Activated CD8-positive, alpha-beta T cell treated with anti-CD3 and anti-CD28 coated beads for 36 hours (primary cell): ENCODE measurements at regions not wholly inside any gene's neighbourhood (a gene's known extent, or its start where the extent isn't known, plus 50 kb on each side); places are given as distances from the start of the nearest gene placed in this dataset.

Experiments used
- ATAC-seq: fragments of 200-7000 bp; cut with Tn5 transposase; one replicate; pipeline ENCODE4 v1.10.0; 2021; ENCODE audit warnings: mild to moderate bottlenecking, moderate library complexity
- CTCF ChIA-PET: fragments of 350-600 bp; sonication (Branson Sonifier 250); formaldehyde crosslinking; loops from one replicate; lab custom pipeline; 2021; ENCODE audit warnings: antibody characterized with exemption; lab: Charles Lee
- POLR2A ChIA-PET: fragments of 350-600 bp; sonication (Branson Sonifier 250); formaldehyde crosslinking; loops from one replicate; lab custom pipeline; 2021; ENCODE audit warnings: antibody characterized with exemption; lab: Charles Lee
- DNase-seq: peaks from one replicate; pipeline ENCODE4 v3.0.0-alpha.2; 2020
- H3K27ac Mint-ChIP-seq: one replicate; pipeline ENCODE4 v1.8.0; 2021; ENCODE audit warnings: mild to moderate bottlenecking, mixed read lengths
- H3K27me3 Mint-ChIP-seq: one replicate; pipeline ENCODE4 v1.8.0; 2021; ENCODE audit warnings: mixed read lengths
- H3K36me3 Mint-ChIP-seq: one replicate; pipeline ENCODE4 v1.8.0; 2021; ENCODE audit warnings: low read depth, mixed read lengths
- H3K4me1 Mint-ChIP-seq: one replicate; pipeline ENCODE4 v1.8.0; 2021; ENCODE audit warnings: low read depth, mixed read lengths
- H3K4me3 Mint-ChIP-seq: one replicate; pipeline ENCODE4 v1.8.0; 2021; ENCODE audit warnings: mild to moderate bottlenecking, moderate library complexity, mixed read lengths
- H3K9me3 Mint-ChIP-seq: one replicate; pipeline ENCODE4 v1.8.0; 2021; ENCODE audit warnings: mixed read lengths
- intact Hi-C: fragments of 100-400 bp; cut with micrococcal nuclease; formaldehyde crosslinking; loops from one replicate; pipeline ENCODE4 v1.10.0; 2022
- TF ChIP-seq, protein P1 (sequence below): fragments of 200-600 bp; IDR thresholded peaks from one replicate; pipeline ENCODE4 v1.8.0; 2022; ENCODE audit warnings: antibody characterized with exemption, mild to moderate bottlenecking

DNA sequence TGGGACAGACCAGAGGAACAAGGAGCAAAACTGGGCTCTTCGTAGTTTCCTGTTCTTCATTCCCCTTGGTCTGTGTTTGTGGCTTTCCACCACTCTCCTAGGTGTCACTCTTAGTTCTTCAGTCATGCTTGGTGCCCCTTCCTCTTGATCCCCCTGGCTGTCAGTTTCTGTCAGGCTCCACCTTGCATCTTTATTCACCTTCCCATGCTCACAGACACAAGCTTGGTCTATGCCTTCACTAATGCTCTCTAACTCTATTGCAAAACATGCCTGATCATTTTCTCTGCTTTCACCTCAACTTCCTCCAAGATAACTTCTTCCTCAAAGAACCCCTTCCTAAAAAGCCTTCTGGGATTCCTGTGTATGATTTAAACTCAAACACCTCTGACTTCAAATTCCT is 122.9 kb downstream of the GLUL start:
- H3K4me1 Mint-ChIP-seq: peaks cover 4% of the 10 kb centered on the region
- H3K27me3 Mint-ChIP-seq: no peaks in the 10 kb centered on the region
- DNase-seq (no peak), ATAC-seq (no peak)
- intact Hi-C loops: no loop called here
- TF ChIP-seq, protein P1, sequence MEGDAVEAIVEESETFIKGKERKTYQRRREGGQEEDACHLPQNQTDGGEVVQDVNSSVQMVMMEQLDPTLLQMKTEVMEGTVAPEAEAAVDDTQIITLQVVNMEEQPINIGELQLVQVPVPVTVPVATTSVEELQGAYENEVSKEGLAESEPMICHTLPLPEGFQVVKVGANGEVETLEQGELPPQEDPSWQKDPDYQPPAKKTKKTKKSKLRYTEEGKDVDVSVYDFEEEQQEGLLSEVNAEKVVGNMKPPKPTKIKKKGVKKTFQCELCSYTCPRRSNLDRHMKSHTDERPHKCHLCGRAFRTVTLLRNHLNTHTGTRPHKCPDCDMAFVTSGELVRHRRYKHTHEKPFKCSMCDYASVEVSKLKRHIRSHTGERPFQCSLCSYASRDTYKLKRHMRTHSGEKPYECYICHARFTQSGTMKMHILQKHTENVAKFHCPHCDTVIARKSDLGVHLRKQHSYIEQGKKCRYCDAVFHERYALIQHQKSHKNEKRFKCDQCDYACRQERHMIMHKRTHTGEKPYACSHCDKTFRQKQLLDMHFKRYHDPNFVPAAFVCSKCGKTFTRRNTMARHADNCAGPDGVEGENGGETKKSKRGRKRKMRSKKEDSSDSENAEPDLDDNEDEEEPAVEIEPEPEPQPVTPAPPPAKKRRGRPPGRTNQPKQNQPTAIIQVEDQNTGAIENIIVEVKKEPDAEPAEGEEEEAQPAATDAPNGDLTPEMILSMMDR: no peak
- H3K9me3 Mint-ChIP-seq: no peaks in the 10 kb centered on the region
- ChIA-PET POLR2A (interaction anchor here (0.9 to 1.0 kb wide), 2 partner anchors 18 to 21 kb away, joined by 3 read pairs; no protein-coding TSS in a partner anchor), CTCF (interaction anchor here (1.4 kb wide), 1 partner anchor 126 kb away, joined by 6 read pairs; no protein-coding TSS in a partner anchor)
- H3K36me3 Mint-ChIP-seq: no peaks in the 10 kb centered on the region
- H3K4me3 Mint-ChIP-seq: no peak overlapping the region
- no peak overlapping the region for H3K27ac Mint-ChIP-seq

DNA sequence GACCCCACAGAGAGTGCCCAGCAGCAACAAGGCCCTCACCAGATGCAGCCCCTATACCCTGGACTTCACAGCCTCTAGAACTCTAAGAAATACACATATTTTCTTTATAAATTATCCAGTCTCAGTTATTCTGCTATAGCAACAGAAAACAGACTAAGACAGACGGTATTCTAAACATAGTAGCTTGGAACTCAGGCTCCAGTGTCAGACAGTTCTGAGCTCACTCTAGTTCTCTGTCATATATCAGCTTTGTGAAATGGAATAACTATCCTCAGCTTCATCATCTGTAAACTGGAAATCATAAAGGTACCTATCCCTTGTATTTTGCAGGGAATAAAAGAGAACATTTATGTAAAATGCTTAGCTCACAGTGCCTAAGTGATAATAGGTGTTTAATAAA is 127.4 kb downstream of the GLUL start:
- Mint-ChIP-seq H3K27ac (no peak overlapping the region), H3K9me3 (no peaks in the 10 kb centered on the region), H3K4me1 (peaks cover 24% of the 10 kb centered on the region), H3K27me3 (no peaks in the 10 kb centered on the region), H3K36me3 (peaks cover 3% of the 10 kb centered on the region), H3K4me3 (no peak overlapping the region)
- ATAC-seq (no peak), DNase-seq (no peak)
- TF ChIP-seq, protein P1: no peak
- intact Hi-C loops: no loop called here
- POLR2A ChIA-PET: no interaction called here
- CTCF ChIA-PET: interaction anchor here (0.9 kb wide), 1 partner anchor 58 kb away, joined by 3 read pairs; no protein-coding TSS in a partner anchor

DNA sequence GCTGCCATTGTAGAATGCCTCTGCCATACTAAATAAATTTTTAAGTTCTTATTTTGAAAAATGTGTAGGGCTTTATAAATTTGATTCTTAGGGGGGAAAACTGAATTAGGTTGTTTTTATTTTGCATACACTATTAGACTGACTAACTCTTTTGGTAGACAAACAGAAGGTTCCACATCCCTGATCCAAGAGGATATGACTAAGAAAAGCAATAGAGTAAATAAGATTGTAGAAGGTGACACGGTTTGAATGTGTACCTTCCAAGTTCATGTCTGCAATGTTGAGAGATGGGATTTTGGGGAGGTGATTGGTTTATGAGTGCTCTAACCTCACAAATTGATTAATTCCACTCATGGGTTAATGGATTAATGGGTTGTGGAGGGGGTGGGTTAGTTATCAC is 127.9 kb downstream of the GLUL start:
- Mint-ChIP-seq H3K9me3 (no peaks in the 10 kb centered on the region), H3K4me1 (peaks cover 27% of the 10 kb centered on the region), H3K27ac (no peak overlapping the region), H3K36me3 (peaks cover 3% of the 10 kb centered on the region), H3K4me3 (no peak overlapping the region), H3K27me3 (no peaks in the 10 kb centered on the region)
- CTCF ChIA-PET: interaction anchor here (0.9 to 1.5 kb wide), 2 partner anchors 59 to 179 kb away, joined by 3 read pairs; no protein-coding TSS in a partner anchor
- intact Hi-C loops: no loop called here
- POLR2A ChIA-PET: no interaction called here
- ATAC-seq (no peak), DNase-seq (no peak)
- TF ChIP-seq, protein P1: no peak

DNA sequence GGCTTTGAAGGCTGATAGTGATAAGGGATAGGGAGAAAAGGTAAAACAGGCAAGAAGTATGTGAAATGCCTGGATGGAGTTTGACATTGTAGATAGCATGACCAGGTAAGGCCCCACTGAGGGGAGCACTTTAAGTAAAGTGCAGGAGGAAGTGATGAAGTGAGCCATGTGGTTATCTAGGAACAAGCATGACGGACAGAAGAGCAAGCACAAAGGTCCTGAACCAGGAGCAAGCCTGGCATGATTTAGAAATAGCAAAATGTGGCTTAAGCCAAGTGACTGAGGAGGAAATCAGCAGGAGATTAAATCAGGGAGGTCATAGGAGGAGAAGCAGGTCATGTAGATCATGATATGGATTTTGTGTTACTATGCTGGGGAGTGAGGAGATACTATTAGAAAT is 129.2 kb downstream of the GLUL start:
- Mint-ChIP-seq H3K4me1 (peaks cover 27% of the 10 kb centered on the region), H3K27me3 (no peaks in the 10 kb centered on the region), H3K9me3 (no peaks in the 10 kb centered on the region), H3K4me3 (no peak overlapping the region), H3K36me3 (peaks cover 3% of the 10 kb centered on the region), H3K27ac (peak overlapping the region; percentile 31)
- ChIA-PET CTCF (interaction anchor here (1.5 kb wide), 1 partner anchor 178 kb away, joined by 3 read pairs; no protein-coding TSS in a partner anchor), POLR2A (no interaction called here)
- intact Hi-C loops: no loop called here
- ATAC-seq (no peak), DNase-seq (no peak)
- TF ChIP-seq, protein P1: no peak

DNA sequence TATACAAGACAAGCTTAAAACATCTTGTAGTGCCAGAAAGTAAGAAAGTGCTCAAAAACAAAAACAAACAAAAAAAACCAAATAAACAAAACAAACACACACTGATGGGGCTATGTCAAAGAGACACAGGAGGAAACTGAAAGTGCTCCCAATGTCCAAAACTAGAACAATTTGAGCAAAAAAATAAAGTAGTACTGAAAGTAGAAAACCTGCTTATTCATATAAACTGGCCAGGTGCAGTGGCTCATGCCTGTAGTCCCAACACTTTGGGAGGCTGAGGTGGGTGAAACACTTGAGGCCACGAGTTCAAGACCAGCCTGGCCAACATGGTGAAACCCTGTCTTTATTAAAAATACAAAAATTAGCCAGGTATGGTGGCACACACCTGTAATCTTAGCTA is 129.9 kb downstream of the GLUL start:
- ChIA-PET CTCF (no interaction called here), POLR2A (no interaction called here)
- no peak overlapping the region for H3K4me3 Mint-ChIP-seq
- no peaks in the 10 kb centered on the region for H3K9me3 Mint-ChIP-seq
- intact Hi-C loops: no loop called here
- H3K4me1 Mint-ChIP-seq: peaks cover 27% of the 10 kb centered on the region
- DNase-seq (no peak), ATAC-seq (no peak)
- no peak overlapping the region for H3K27ac Mint-ChIP-seq
- peaks cover 3% of the 10 kb centered on the region for H3K36me3 Mint-ChIP-seq
- no peaks in the 10 kb centered on the region for H3K27me3 Mint-ChIP-seq
- TF ChIP-seq, protein P1: no peak
